A673 (cell line): ENCODE measurements at regions not wholly inside any gene's neighbourhood (a gene's known extent, or its start where the extent isn't known, plus 50 kb on each side); places are given as distances from the start of the nearest gene placed in this dataset.

Experiments
- BruUV-seq: library from RNA; stranded (reverse); fragments of 400-500 nt; replicated peaks from 2 replicates; lab custom pipeline; 2021; lab: Mats Ljungman, UMichigan
- CTCF ChIA-PET: fragments of 300-600 bp; sonication (Branson Sonifier 250); formaldehyde crosslinking; loops from one replicate; lab custom pipeline; 2022; ENCODE audit warnings: antibody characterized with exemption; lab: Charles Lee
- POLR2A ChIA-PET: fragments of 300-600 bp; sonication (Branson Sonifier 250); formaldehyde crosslinking; loops from one replicate; lab custom pipeline; 2022; ENCODE audit warnings: antibody characterized with exemption; ENCODE audit not compliant: low non-redundant PET; lab: Charles Lee
- DNase-seq: peaks from one replicate; pipeline ENCODE4 v3.0.0-alpha.2; 2015; ENCODE audit warnings: low spot score
- H3K27ac ChIP-seq: fragments of 200-600 bp; sonication (generic); 2 replicates; pipeline ENCODE4 v1.5.1; 2016; ENCODE audit warnings: mixed run types, low read depth, mild to moderate bottlenecking, mixed read lengths, antibody characterized with exemption, low read length; ENCODE audit not compliant: poor library complexity, severe bottlenecking
- H3K27me3 ChIP-seq: fragments of 200-600 bp; sonication (generic); replicated peaks from 2 replicates; pipeline ENCODE4 v1.6.1; 2017; ENCODE audit warnings: mixed run types, low read depth, mild to moderate bottlenecking, mixed read lengths, antibody characterized with exemption, low read length; ENCODE audit not compliant: insufficient read depth, poor library complexity
- H3K36me3 ChIP-seq: fragments of 200-600 bp; sonication (generic); 2 replicates; pipeline ENCODE4 v1.6.1; 2016; ENCODE audit warnings: mixed run types, mild to moderate bottlenecking, mixed read lengths, antibody characterized with exemption, low read length; ENCODE audit not compliant: insufficient read depth, poor library complexity, severe bottlenecking
- H3K4me1 ChIP-seq: fragments of 200-600 bp; sonication (generic); 2 replicates; pipeline ENCODE4 v1.6.1; 2017; ENCODE audit warnings: mixed run types, mild to moderate bottlenecking, mixed read lengths, antibody characterized with exemption, low read length; ENCODE audit not compliant: insufficient read depth, poor library complexity, severe bottlenecking
- H3K4me3 ChIP-seq: fragments of 200-600 bp; sonication (generic); 2 replicates; pipeline ENCODE4 v1.5.1; 2016; ENCODE audit warnings: low read depth, mixed run types, mild to moderate bottlenecking, mixed read lengths, low read length; ENCODE audit not compliant: poor library complexity, severe bottlenecking
- H3K9me3 ChIP-seq: fragments of 200-600 bp; sonication (generic); 2 replicates; pipeline ENCODE4 v1.6.1; 2016; ENCODE audit warnings: mixed run types, low read depth, mild to moderate bottlenecking, mixed read lengths, antibody characterized with exemption, low read length; ENCODE audit not compliant: poor library complexity, severe bottlenecking
- EZH2 ChIP-seq: fragments of 200-600 bp; sonication (generic); IDR thresholded peaks from 2 replicates; pipeline ENCODE4 v1.6.1; 2017; ENCODE audit warnings: borderline replicate concordance, low read depth, mild to moderate bottlenecking, mixed read lengths, antibody characterized with exemption, low read length; ENCODE audit not compliant: poor library complexity, severe bottlenecking
- intact Hi-C: fragments of 100-400 bp; cut with micrococcal nuclease; formaldehyde crosslinking; loops from one replicate; pipeline ENCODE4 v1.10.0; 2022; ENCODE audit not compliant: unreplicated experiment
- TF ChIP-seq, protein P1 (sequence below): fragments of 300-800, 200-600 bp; sonication (generic); conservative IDR thresholded peaks from 2 replicates; pipeline ENCODE4 v1.5.1; 2017; ENCODE audit warnings: low read depth, mild to moderate bottlenecking, antibody characterized with exemption, low read length, moderate library complexity, mixed read lengths

DNA sequence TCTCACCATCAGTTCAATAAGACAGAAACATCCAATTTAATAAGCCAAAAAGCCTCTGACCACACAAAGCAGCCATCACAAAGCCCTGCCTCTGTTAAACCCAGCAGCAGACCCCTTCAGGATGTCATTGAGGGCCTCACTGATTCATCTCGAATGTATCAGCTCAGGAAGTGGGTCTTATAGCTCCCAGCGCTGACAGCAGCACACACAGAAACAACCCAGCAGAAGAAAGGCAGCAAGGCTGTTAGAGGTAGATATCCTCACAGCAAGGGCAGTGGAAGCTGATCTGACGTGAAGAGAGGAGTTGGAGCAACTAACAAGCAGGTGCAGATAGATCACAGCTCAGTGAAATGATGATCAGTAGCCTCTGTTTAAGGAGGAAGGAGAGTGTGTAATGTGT, 86.2 kb upstream of the NCAM1 start:
- ChIA-PET POLR2A (no interaction called here), CTCF (no interaction called here)
- DNase-seq, result no peak
- no peaks in the 10 kb centered on the region for H3K36me3 ChIP-seq
- no peak overlapping the region for H3K27ac ChIP-seq
- intact Hi-C loops, result no loop called here
- no TSS peak for BruUV-seq
- H3K4me1 ChIP-seq, result no peaks in the 10 kb centered on the region
- H3K27me3 ChIP-seq, result no peaks in the 10 kb centered on the region
- H3K9me3 ChIP-seq, result no peaks in the 10 kb centered on the region
- H3K4me3 ChIP-seq, result no peak overlapping the region
- TF ChIP-seq, protein P1, sequence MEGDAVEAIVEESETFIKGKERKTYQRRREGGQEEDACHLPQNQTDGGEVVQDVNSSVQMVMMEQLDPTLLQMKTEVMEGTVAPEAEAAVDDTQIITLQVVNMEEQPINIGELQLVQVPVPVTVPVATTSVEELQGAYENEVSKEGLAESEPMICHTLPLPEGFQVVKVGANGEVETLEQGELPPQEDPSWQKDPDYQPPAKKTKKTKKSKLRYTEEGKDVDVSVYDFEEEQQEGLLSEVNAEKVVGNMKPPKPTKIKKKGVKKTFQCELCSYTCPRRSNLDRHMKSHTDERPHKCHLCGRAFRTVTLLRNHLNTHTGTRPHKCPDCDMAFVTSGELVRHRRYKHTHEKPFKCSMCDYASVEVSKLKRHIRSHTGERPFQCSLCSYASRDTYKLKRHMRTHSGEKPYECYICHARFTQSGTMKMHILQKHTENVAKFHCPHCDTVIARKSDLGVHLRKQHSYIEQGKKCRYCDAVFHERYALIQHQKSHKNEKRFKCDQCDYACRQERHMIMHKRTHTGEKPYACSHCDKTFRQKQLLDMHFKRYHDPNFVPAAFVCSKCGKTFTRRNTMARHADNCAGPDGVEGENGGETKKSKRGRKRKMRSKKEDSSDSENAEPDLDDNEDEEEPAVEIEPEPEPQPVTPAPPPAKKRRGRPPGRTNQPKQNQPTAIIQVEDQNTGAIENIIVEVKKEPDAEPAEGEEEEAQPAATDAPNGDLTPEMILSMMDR, result no peak
- TF ChIP-seq EZH2, result no peak

DNA sequence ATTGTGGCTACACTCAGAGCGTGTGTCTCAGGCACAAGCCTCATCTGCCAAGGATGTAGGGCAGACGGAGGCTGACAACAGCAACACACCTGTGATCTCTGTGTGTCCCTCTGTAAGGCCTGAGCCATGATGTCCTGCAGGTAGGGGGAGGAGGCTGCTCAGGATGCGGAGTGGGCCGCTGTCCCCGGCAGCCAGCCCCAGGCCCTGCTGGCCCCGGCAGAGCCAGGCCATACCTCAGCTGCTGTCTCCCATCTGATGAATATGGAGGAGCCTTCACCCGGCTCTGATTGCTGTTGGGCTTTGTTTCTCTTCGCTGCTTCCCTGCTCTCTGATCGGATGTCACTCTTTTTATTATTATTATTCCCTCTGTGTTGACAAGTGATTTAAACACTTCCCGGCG, 83.6 kb upstream of the NCAM1 start:
- no peak for DNase-seq
- intact Hi-C loops, result no loop called here
- ChIA-PET POLR2A (no interaction called here), CTCF (no interaction called here)
- Histone ChIP-seq H3K4me1 (no peaks in the 10 kb centered on the region), H3K27ac (no peak overlapping the region), H3K4me3 (no peak overlapping the region), H3K9me3 (no peaks in the 10 kb centered on the region), H3K27me3 (no peaks in the 10 kb centered on the region), H3K36me3 (no peaks in the 10 kb centered on the region)
- TF ChIP-seq, protein P1, result no peak
- no TSS peak for BruUV-seq

DNA sequence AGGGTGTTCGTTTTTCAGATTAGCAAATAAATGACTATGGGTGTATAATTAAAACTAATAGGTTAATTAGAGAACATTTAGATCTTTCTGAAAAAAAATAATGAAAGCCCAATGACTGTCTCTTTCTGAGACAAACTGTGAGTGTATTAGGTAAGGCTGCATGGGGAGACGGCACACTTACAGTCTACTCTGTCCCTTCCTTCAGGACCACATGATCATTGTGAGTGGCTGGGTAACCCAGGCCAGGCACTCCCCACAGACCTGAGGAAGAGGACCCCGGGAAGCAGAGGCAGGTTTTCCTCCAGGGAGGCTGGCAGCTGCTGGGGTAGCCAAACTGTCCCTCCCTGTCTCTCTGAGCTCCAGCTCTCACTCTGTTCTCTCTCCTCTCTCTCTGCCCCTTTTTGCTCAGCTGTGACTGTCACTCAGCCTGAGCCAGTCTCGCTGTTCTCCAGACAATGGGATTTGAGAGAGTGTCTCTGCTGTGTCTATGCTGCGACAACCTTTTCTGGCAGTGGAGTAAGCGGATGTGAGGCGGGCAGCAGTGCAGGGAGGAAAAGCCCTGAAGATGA, 83.1 kb upstream of the NCAM1 start:
- no peak for DNase-seq
- intact Hi-C loops, result no loop called here
- no peak for TF ChIP-seq EZH2
- TF ChIP-seq, protein P1, result no peak
- no peak overlapping the region for H3K27ac ChIP-seq
- ChIA-PET POLR2A (no interaction called here), CTCF (no interaction called here)
- H3K4me1 ChIP-seq, result no peaks in the 10 kb centered on the region
- H3K27me3 ChIP-seq, result no peaks in the 10 kb centered on the region
- H3K4me3 ChIP-seq, result no peak overlapping the region
- H3K36me3 ChIP-seq, result no peaks in the 10 kb centered on the region
- no TSS peak for BruUV-seq
- H3K9me3 ChIP-seq, result no peaks in the 10 kb centered on the region
